HepG2 (cell line): ENCODE measurements at regions not wholly inside any gene's neighbourhood (a gene's known extent, or its start where the extent isn't known, plus 50 kb on each side); places are given as distances from the start of the nearest gene placed in this dataset.

Experiments used
- ATAC-seq: fragments of 200-7000 bp; cut with Tn5 transposase; 3 replicates; pipeline ENCODE4 v1.9.1; 2020; ENCODE audit warnings: mild to moderate bottlenecking, moderate library complexity
- BruUV-seq: library from RNA; stranded (reverse); fragments of 400-500 nt; replicated peaks from 2 replicates; lab custom pipeline; 2021; lab: Mats Ljungman, UMichigan
- CTCF ChIA-PET: fragments of 300-600 bp; formaldehyde crosslinking; extraction: SDS; loops from one replicate; lab custom pipeline; 2021; ENCODE audit warnings: low total read pairs, inconsistent platforms, low intra/inter-chr PET ratio; lab: Yijun Ruan, JAX
- POLR2A ChIA-PET: fragments of 350-600 bp; sonication (Branson Sonifier 250); formaldehyde crosslinking; loops from one replicate; lab custom pipeline; 2020; ENCODE audit warnings: antibody characterized with exemption, inconsistent platforms; lab: Yijun Ruan, JAX
- DNase-seq: peaks from one replicate; pipeline ENCODE4 v3.0.0-alpha.2; 2015; ENCODE audit warnings: low spot score
- FAIRE-seq: peaks from 3 replicates; lab custom pipeline; 2011; peaks lifted over from hg19 to GRCh38; lab: Jason Lieb, UNC
- H2AFZ ChIP-seq: one replicate; pipeline ENCODE4 v1.6.1; 2011; ENCODE audit warnings: low read length, inconsistent platforms
- H3K27ac ChIP-seq: fragments of 300-600 bp; 3 replicates; pipeline ENCODE4 v1.8.0; 2011; ENCODE audit warnings: mixed run types, mild to moderate bottlenecking, mixed read lengths, low read length, inconsistent platforms; ENCODE audit not compliant: insufficient read depth; ENCODE audit errors: extremely low read length
- H3K27me3 ChIP-seq, 2 experiments: fragments of 200-600 bp in 1 of 2; 2 replicates in 1 of 2; 3 replicates in 1 of 2; pipeline versions ENCODE4 v1.6.0 to v1.8.0; 2011; ENCODE audit warnings: low read length in 2 of 2, mild to moderate bottlenecking in 2 of 2, moderate library complexity in 2 of 2, inconsistent platforms in 1 of 2; ENCODE audit not compliant: insufficient read depth in 2 of 2, control insufficient read depth in 1 of 2
- H3K36me3 ChIP-seq, 2 experiments: fragments of 200-600 bp in 1 of 2; replicated peaks in 1 of 2; 2 replicates in 1 of 2; 3 replicates in 1 of 2; pipeline versions ENCODE4 v1.5.1 to v1.8.0; 2011; ENCODE audit warnings: low read length in 2 of 2, inconsistent platforms in 1 of 2; ENCODE audit not compliant: insufficient read depth in 2 of 2, control insufficient read depth in 1 of 2
- H3K4me1 ChIP-seq: 2 replicates; pipeline ENCODE4 v1.5.1; 2012; ENCODE audit warnings: low read length, inconsistent platforms; ENCODE audit not compliant: insufficient read depth
- H3K4me2 ChIP-seq: 2 replicates; pipeline ENCODE4 v1.6.0; 2011; ENCODE audit warnings: low read depth, low read length, inconsistent platforms
- H3K4me3 ChIP-seq, 3 experiments: fragments of 200-600 bp in 1 of 3; sonication (generic), shearing (Covaris generic) in 1 of 3; replicated peaks in 1 of 3; 2 replicates each; pipeline ENCODE4 v1.5.1; 2011 to 2016; ENCODE audit warnings: low read length in 3 of 3, inconsistent platforms in 2 of 3, low read depth in 2 of 3, mild to moderate bottlenecking in 2 of 3, control low read depth in 1 of 3, mixed read lengths in 1 of 3; ENCODE audit not compliant: insufficient read depth in 1 of 3
- H3K79me2 ChIP-seq: one replicate; pipeline ENCODE4 v1.6.1; 2011; ENCODE audit warnings: low read length, inconsistent platforms; ENCODE audit not compliant: insufficient read depth
- H3K9ac ChIP-seq: 2 replicates; pipeline ENCODE4 v1.6.0; 2011; ENCODE audit warnings: mild to moderate bottlenecking, low read depth, low read length, inconsistent platforms; ENCODE audit not compliant: insufficient read depth
- H3K9me3 ChIP-seq: 2 replicates; pipeline ENCODE4 v1.5.1; 2012; ENCODE audit warnings: mild to moderate bottlenecking, low read length
- H4K20me1 ChIP-seq: 2 replicates; pipeline ENCODE4 v1.6.0; 2011; ENCODE audit warnings: inconsistent platforms, mild to moderate bottlenecking, low read length, moderate library complexity; ENCODE audit not compliant: insufficient read depth
- ZHX2 ChIP-seq, 2 experiments: sonication (generic) in 1 of 2; formaldehyde crosslinking in 1 of 2; IDR thresholded peaks; 2 replicates each; pipeline versions ENCODE4 v1.6.1 to v1.9.0; 2014 to 2022; ENCODE audit warnings: antibody characterized with exemption in 1 of 2, borderline replicate concordance in 1 of 2, inconsistent platforms in 1 of 2, low read depth in 1 of 2, missing genetic modification reagents in 1 of 2
- ZNF598 ChIP-seq: sonication (generic); formaldehyde crosslinking; IDR thresholded peaks from 2 replicates; pipeline ENCODE4 v1.5.1; 2020; ENCODE audit warnings: mild to moderate bottlenecking, missing genetic modification reagents, borderline replicate concordance
- WGBS: methylation state at CpG from one replicate; pipeline ENCODE4 v1.1.6; 2017; ENCODE audit warnings: low lambda C conversion rate; 5-methylcytosine and 5-hydroxymethylcytosine counted together
- in situ Hi-C: cut with HindIII; loops from 2 replicates; pipeline ENCODE4 v1.10.0; 2017; ENCODE audit warnings: low pct_unique_long_range_greater_than_20kb; ENCODE audit not compliant: extremely low pct_ligation_motif_present
- intact Hi-C: fragments of 100-400 bp; cut with micrococcal nuclease; formaldehyde crosslinking; loops from one replicate; pipeline ENCODE4 v1.10.0; 2022; ENCODE audit not compliant: unreplicated experiment

- TF ChIP-seq ZHX2 (IDR thresholded peaks at IDR 0.05; ENCODE audit: low read depth) (no peak), ZHX2 (CRISPR knock-in tag; IDR thresholded peaks at IDR 0.05; ENCODE audit: borderline replicate concordance) (no peak)
These were observed 832.4 kb downstream of the PCDH18 start (continued) for GRCh38 chr4:136699905-136700304.

DNA sequence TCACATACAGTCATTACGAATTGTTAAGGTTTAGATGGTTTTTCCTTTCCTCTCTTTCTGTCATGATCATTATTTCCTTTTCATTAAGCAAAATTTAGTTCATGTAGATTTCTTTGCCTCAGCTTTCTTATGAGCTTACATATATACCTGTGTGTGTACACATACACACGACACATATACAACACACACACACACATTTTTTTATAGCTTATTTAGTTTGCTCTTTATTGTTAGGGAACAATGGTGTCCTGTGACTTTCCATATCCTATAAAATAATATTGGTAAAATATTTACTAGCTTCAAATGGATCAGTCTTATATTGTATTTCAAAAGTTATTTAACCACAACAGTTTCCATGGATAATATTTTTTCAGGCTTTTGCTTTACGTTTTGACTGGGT, 840.7 kb downstream of the PCDH18 start:
- TF ChIP-seq ZNF598: no peak
- TF ChIP-seq, all 625 proteins: peak for 0
- Histone ChIP-seq H3K36me3 (no peaks in the 10 kb centered on the region), H2AFZ (no peak overlapping the region), H3K4me1 (no peaks in the 10 kb centered on the region), H3K9me3 (no peaks in the 10 kb centered on the region), H3K4me3 (no peak overlapping the region), H3K9ac (no peak overlapping the region), H3K27me3 (no peaks in the 10 kb centered on the region), H3K79me2 (no peaks in the 10 kb centered on the region), H4K20me1 (no peaks in the 10 kb centered on the region), H3K27ac (no peak overlapping the region), H3K4me2 (no peak overlapping the region)
- ChIA-PET POLR2A (no interaction called here), CTCF (no interaction called here)
- intact Hi-C loops: no loop called here
- ATAC-seq (no peak), FAIRE-seq (no peak), DNase-seq (no peak)
- in situ Hi-C loops: no loop called here
- WGBS: 3% methylated on average over 3 of the region's 3 CpGs
- BruUV-seq: no TSS peak
